ELF-1 (cell line): ENCODE measurements at regions not wholly inside any gene's neighbourhood (a gene's known extent, or its start where the extent isn't known, plus 50 kb on each side); places are given as distances from the start of the nearest gene placed in this dataset.

Source experiments
- DNase-seq: peaks from one replicate; pipeline ENCODE4 v3.0.0-alpha.2; 2016; ENCODE audit warnings: low read depth, low spot score

DNA sequence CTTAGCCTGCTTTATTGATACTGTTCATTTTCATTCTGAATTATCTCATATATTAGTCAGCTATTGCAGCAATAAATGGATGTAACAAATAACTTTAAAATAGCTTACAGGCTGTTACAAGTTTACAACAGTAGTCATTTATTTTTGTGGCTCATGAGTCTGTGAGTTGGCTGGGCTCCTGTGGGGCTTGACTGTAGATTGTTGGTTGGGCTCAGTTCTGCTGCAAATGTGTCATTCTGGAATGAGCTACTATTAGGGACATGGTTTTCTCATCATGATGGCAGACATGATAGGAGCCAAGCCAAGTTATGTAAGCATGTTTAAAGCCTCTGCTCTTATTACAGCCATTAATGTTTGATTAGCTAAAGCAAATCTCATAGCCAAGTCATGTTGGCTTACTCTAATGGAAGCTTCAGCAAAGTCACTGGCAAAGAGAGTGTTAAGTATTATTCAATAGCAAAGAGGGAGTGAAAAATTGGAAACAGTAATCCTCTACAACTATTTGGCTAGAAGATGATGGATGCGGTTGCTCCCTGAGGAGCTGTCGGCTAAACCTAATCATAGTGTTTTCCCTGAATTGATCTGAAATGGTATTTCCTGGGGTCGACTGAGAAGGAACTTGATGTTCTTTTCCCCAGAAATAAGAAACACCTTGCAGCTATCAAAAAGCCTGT is 391.3 kb downstream of the TDRD3 start:
- DNase-seq = peak; percentile 16

DNA sequence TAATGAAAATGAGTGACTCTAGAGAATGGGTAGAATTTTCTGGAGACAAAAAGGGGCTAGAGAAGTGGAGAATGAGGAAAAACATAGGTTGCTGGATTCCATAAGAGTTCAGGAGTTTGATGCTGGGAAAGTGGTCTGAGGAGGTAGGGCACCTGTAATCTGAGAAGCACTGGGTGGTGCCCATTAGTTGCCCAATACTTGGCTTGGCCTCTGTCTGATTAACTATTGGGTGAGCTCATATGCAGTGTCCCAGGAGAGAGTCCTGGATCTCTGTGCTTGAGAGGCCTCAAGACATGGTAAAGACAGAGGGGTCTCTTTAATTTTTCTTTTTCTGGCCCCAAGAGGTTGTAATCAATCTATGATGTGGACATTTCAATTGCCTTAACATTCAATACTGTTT is 390.1 kb downstream of the TDRD3 start:
- no peak for DNase-seq

DNA sequence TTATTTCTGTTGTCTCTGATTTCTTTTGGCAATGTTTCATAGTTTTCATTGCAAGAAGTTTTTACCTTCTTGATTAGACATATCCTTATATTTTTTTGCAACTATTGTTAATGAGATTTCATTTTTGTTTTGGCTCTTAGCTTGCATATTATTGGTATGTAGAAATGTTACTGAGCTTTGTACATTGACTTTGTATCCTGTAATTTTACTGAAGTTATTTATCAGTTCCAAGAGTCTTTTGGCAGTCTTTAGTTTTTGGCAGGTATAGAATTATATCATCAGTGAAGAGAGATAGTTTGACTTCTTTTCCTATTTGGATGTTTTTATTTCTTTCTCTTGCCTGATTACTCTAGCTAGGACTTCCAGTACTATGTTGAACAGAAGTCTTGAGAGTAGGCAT is 375.7 kb downstream of the TDRD3 start:
- DNase-seq = no peak

DNA sequence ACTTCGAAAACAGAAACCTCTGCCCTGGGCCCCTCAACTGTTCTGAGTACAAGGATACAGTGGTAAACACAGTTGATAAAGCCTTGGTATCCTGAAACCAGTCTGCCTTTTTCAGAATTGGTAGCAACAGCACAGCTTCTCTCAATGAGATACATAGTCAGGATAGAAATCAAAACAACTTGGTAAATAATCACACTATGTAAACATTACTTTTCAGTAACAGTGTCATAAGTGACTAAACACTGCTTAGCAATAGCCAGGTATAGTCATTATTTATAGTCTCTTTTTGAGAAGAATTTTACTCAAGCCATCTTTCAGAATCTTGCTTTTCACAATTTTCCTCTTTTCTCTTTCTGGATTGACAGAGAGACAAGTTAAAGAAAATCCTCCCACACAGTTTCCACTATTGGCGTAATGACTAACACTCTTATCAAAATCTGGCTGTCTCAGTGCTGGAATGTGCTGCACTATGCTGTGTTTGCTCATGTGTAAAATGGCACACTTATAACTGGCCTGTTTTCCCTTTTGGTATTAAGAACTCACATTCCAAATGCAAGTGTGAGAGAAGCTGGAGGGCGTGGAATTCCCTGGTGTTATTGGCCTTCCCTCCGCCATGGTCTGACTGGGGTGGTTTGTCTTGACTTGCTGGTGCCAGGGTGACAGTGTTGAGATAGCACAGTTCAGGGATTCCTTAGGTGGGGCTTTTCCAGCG is 368.8 kb downstream of the TDRD3 start:
- DNase-seq = peak; percentile 37

DNA sequence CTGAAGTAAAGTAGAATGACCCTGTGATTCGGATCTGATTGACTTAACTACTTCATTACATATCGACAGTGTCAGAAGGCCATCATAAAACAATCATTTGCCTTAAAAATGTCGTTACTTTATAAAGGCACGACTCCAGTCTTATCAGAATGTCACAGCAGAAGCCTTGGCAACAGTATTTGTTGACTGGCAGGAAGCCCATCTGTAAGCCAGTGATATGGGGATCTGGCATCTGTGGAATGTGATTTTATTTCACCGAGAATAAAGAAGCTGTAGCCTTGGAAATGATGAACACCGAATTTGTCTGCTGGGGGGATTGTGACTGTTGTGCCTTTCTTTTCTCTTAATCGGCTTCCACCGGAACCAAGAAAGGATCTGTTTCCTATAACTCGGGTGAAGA is 362.5 kb downstream of the TDRD3 start:
- DNase-seq = peak; percentile 18

DNA sequence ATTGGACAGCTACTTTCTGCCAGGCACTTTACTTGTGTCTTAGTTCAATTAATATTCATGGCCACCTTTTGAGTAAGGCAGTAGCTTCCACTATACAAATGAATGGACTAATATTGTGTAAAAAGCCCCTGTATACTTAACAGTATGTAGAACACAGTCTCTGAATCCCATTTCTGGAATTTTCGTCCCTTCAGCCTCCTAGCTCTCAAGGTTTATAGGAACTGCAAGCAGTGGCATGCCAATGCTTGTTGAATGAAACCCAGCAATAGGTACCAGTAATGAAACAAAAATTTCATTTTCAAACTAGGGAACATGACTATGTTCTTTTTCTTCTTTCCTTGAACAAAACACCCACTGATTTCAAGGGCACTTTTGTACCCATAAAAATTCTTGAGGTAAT is 361.6 kb downstream of the TDRD3 start:
- no peak for DNase-seq

DNA sequence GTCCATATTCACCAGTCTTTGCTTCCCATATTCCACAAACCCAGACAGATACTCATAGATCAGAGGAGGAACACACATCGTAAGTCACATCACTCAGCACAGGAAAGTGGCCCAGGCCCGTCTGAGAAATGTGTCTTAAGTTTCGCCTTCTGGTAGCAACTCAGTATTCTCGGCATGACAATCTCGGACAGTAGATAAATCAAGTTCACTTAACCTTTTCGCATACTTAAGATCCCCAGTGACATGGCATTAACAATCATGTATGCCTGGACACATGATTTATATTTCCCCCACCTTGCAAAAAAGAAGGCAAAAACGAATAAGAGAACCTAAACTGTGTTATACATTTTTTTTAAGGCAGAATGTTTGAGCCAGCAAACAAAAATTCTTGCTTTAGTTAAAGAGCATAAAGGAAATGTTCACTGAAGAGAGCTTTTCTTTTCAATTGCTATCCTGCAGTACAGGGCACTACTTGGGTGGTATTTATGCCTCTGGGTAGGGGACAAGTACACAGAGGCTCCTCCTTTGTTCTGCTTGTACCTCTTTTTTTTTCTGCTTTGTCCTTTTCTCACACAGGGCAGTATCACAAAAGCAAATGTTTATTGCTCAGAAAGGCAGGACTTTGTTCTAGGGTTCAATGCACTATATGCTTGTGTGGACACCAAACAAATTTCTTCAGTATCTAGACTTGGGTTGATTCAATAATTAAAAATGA is 360.6 kb downstream of the TDRD3 start:
- peak; percentile 8 for DNase-seq

DNA sequence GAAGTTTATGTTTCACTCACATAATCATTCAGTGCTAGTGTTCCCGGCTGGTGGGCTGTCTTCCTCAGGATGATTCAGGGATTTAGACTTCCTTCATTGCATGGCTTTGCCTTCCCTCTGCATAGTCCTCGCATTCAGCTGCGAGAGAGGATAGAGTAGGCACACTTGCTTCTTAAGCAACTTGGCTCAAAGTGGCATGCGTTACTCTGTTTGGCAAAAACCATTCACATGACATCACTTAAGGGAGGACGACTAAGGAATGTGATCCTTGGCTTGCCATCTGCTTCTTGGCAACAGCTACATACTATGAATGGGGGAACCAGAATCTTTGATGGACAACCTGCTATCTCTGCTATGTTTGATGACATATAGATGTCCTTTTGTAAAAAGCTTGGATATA is 359.3 kb downstream of the TDRD3 start:
- DNase-seq = peak; percentile 12

DNA sequence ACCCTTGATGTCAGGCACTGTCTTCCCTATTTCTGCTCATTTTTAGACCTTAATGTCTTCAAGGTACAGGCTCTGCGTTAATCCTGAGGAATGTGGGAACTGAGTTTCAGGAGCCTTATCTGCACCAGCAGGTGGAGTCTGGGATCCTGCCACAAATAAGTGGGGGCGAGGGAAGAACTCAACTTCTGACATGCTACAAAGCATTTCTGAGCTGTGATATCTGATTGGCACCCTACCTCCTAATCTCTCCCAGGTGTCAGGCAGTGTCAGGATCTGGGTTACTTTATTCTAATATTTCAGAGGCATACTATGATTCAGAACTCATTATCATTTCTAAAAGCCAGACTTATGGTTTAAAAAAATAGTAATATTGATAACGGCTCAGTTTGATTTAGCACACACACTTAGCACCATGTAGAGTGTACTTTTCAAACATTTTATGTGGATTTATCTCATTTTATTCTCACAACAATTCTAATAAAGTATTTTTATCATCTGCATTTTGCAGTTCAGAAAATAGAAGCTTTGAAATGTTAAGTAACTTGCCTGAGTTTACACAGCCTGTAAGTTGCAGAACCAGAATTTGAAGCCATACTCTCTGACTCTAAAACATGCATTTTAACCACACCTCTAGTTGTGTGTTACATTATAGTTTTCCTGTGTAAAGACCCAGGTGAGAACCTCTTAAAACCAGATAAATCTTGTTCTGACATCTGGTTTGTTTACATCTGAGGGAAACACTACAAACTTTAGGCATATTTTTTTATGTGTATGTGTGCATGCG is 358.6 kb downstream of the TDRD3 start:
- DNase-seq = peak; percentile 29

DNA sequence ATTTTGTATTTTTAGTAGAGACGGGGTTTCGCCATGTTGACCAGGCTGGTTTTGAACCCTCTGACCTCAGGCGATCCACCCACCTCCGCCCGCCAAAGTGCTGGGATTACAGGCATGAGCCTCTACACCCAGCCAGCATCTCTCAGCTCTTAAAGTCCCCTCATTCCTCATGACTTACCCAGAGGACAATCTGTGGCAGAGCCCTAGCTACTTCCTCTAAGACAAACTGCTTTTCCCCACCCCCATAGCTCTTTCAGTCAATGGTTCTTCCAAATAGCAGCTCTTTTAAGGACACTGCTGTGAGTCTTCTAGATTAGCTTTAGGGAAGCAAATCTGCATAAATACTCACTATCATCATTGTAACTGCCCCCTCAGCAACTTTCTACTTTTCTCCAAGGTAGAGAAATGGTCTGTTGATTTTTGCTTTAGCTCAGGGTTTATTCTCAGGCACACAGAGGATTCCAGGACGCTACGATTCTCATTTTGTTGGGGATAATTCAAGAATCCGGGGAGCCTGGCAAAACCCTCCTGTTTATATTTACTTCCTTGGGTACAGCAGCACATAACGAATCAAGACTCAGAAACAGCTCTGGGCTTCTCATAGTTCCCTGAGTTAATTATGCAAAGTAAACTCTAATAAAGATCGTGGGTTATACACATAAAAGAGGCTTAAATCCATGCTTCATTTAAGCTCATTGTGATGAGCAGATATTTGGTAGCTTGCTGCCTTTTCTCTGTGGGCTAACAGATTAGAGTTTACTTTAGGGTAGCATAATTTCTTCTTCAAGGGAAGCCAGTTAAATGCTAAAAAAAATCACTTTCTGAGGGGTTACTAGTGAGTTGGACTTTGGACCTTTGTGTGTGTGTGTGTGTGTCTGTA is 357.4 kb downstream of the TDRD3 start:
- DNase-seq = peak; percentile 25

DNA sequence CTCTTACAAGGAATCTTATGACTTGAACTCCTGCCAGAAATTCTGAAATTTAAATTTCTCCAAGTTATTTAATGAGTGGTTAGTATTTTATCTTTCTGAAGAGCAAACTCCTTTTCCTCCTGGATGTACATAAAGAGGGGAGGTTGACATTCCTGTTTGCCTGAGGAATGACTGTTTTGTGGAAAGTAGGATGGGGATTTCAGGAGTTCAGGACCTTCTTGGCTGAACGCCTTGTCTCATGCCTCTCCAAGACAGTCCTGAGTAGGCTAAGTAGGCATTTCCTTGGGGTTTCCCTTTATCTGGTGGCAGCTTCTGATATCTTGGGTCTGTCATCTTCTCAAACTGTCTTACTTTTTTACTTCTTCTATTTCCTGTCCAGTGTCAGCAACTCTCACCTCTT is 356.6 kb downstream of the TDRD3 start:
- DNase-seq = no peak

DNA sequence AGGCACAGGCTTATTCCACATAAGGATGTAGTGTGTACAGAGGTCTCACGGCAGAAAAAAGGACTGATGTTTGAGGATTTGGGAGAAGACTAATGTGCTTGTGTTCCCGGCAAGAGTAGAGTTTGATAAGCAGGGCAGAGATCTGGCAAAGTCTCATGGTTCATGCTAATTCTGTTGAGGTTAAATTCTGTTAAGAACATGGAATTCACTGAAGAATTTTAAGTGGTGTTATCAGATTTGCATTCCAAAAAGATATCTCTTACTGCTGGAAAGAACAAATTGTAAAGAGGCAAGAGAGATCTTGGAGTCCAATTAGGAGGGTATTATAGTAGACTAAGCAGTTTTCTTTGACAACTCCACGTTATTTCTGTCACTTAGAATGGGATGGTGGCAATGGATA is 348.3 kb downstream of the TDRD3 start:
- DNase-seq = no peak

DNA sequence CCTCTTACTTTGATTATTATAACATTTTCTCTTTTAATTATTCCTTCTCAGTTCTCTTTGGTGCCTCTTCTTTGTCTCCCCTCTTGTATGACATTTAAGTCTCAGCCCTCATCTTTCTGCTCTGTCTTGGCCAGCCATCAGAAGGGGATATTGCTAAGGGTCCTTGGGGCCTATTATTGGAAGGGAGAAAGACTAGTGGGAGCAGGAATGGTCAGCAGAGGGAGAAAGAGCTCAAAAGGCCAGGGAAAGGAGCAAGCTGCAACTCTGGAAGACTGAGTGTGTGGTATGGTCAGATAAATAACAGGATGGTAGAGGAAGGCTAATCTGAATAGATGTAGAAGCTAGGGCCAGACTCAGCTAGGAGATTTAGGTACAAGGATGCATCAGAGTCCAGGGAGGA is 336.9 kb downstream of the TDRD3 start:
- DNase-seq = no peak

DNA sequence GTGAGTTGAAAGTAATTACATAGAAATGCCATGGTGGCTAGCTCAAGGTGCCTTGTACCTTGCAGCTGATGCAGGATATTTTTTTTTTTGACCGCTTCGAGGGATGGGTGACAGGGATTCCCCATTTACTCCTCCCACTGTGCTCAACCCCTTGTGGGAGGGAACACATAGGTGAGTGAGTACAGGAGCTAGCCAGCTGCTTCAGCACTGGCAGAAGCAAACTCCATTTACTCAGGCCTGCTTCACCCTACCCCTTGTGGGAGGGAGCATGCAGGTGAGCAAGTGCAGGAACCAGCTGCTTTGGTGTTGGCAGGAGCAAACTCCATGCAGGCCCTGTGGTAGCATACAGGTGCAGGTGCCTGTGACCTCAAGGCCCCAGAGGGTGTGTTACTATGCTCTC is 330.1 kb downstream of the TDRD3 start:
- DNase-seq = no peak

DNA sequence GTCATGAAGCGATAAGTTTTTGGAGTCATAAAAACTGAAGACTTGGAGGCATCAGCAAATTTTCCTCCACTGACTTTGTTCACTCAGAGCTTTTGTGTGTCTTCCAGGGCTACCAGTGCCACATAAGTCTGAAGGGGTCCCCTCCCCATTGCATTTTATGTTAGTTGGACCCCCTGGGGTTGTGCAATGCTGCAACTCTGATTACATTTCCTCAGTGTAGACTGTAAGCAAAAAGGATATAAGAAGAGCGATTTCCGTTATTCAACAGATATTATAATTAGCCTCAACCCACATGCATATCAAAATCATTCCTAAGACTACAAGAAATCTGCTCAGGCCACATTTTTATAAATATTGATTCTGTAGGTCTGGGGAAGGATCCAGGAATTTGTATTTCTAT is 324.0 kb downstream of the TDRD3 start:
- DNase-seq = no peak

DNA sequence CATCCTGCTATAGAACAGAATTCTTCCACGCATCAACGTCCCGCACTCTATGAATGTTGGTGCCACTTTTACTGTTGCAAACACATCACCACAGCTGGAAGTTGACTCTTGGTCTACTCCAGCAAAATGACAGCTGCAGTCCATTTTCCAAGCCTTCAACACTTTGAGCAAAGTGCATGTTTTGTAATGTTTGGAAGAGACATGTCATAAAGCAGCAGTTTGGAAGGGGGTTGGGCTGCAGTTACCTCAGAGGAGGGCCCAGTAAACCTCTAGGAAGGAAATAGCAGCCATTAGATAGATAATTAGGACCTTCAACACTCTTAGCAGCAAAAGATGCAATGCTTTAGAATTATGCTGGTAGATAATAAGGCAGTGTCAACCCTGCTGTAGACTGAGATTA is 323.6 kb downstream of the TDRD3 start:
- DNase-seq = no peak

DNA sequence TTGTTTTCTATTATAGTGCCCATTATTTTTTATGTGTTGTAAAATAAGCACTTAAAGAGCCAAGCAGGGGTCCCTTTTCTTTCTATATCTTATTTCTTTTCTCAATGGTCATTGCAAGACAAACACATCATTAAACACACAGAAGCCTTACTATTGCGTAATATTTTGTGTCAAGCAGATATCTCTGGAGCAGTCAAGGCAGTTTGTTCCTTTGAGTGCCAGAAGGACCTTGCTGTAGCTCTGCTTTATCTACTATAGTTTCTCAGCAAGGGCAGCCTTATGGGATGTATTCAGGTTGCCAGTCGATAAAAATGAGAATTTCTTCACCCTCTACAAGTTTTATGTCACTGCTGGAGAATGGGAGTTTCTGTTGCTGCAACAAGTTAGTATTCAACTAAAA is 319.3 kb downstream of the TDRD3 start:
- DNase-seq = no peak

DNA sequence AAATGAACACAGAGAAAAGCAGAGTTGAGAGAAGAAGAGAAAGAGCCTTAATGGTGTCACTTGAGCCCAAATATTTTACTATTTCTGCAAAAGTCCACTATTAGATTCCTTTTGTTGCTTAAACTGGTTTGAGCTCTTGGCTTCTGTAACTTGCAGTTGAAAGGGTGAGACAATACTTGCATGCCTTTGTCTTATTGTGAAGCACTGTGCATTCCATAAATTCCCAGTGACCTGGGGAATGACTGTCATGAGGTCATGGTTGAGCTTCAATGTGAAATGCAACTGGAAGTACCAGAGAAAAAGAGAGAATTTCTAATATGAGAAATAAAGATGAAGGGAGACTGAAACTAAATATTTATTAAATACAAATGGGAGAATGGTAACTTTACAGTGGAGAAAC is 310.9 kb downstream of the TDRD3 start:
- DNase-seq = no peak

DNA sequence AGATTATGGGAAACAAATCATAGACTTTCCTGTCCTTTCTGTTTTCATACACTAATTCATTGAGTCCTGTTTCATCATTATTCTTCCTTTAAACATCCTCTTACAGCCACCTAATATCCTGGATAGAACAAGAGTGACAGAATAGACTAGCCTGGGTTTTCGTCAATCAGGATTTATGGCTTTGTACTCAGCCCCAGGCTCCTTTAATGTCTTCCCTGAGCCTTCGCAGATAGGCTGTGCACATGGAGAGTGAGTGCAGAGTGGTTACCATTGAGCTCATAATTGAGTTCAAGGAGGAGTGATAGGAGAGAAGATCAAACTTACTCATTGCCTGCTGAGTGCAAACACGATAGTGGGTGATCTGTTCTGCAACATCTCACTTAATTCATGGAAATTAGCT is 304.9 kb downstream of the TDRD3 start:
- DNase-seq = peak; percentile 16

DNA sequence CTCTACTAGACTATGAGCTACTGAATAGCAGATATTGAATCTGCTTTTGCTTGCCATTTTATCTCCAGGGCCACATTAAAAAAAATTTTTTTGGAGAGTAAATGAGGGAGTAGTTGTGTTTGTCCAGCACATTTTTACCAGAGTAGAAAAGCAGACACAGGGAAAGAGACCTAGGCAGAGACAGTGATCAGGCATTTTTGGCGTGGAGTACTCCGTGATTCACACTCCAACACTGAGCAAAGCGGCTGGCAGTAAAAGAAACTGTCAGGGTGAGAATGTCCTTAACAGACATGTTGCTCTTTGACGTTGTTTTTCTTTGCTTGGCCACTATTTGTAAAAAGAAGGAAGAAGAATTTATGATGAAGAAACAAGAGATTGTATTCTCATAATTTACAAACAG is 304.0 kb downstream of the TDRD3 start:
- no peak for DNase-seq

DNA sequence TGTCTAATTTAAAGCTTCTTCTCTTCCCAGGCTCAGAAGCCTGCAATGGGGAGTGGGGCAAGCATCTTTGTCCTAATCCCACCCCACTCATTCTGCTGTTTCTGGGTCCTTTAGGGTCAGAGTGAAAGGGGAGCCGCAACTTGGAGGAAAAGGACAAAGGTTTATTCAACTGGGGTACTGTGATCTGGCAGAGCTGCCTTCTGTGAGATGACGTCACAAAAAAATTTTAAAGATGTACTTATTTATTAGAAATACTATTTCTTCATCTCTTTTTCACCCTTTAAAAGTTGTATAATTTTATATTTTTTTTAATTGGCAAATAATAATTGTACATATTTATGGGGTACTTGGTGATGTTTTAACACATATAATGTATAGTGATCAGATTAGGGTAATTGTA is 302.6 kb downstream of the TDRD3 start:
- DNase-seq = no peak
